ENCODE measurements at regions not wholly inside any gene's neighbourhood (a gene's known extent, or its start where the extent isn't known, plus 50 kb on each side); places are given as distances from the start of the nearest gene placed in this dataset.

GRCh38 chr6:75024828-75025227 is 181.0 kb downstream of the COL12A1 start:
- TF ChIP-seq EZH2 (IDR thresholded peaks at IDR 0.05; ENCODE audit: insufficient read depth, low read length) (no peak), CTCF (IDR thresholded peaks at IDR 0.05; ENCODE audit: insufficient read depth, low read depth, low read length) (no peak)
- no peak overlapping the region for H3K4me3 Mint-ChIP-seq (ENCODE audit: unreplicated experiment)
- H3K4me3 ChIP-seq (ENCODE audit: insufficient read depth, low read depth, low read length) = no peak overlapping the region
- no peak overlapping the region for H3K27ac ChIP-seq (ENCODE audit: low read depth, low read length)
- peaks cover 5% of the 10 kb centered on the region for H3K4me1 ChIP-seq (ENCODE audit: insufficient read depth, low read length)
- no peak overlapping the region for H2AFZ ChIP-seq (ENCODE audit: low read depth, low read length)
- no peaks in the 10 kb centered on the region for H3K27me3 ChIP-seq (ENCODE audit: insufficient read depth, low read length)
- no peaks in the 10 kb centered on the region for H3K27me3 Mint-ChIP-seq (ENCODE audit: low read depth, unreplicated experiment)
- H3K9me3 ChIP-seq (ENCODE audit: insufficient read depth, low read depth, low read length) = no peaks in the 10 kb centered on the region
- peaks cover 2% of the 10 kb centered on the region for H3K9me3 Mint-ChIP-seq (ENCODE audit: unreplicated experiment)
- H3K9ac ChIP-seq (ENCODE audit: low read length) = no peak overlapping the region
- H3K4me2 ChIP-seq (ENCODE audit: low read length) = no peak overlapping the region
- DNase-seq (ENCODE audit: low read depth) (peak; percentile 2), FAIRE-seq (no peak)
- no peaks in the 10 kb centered on the region for H4K20me1 ChIP-seq (ENCODE audit: insufficient read depth, low read length)
- H3K27ac Mint-ChIP-seq (ENCODE audit: unreplicated experiment) = no peak overlapping the region
- no peaks in the 10 kb centered on the region for H3K79me2 ChIP-seq (ENCODE audit: insufficient read depth, low read length)
- H3K36me3 Mint-ChIP-seq (ENCODE audit: low read depth, unreplicated experiment) = no peaks in the 10 kb centered on the region
- H3K4me1 Mint-ChIP-seq (ENCODE audit: low read depth, unreplicated experiment) = peaks cover 9% of the 10 kb centered on the region
- H3K36me3 ChIP-seq (ENCODE audit: insufficient read depth, low read length) = no peaks in the 10 kb centered on the region

- H3K9ac ChIP-seq (ENCODE audit: low read length) = no peak overlapping the region
- no peaks in the 10 kb centered on the region for H3K36me3 ChIP-seq (ENCODE audit: insufficient read depth, low read length)
- H2AFZ ChIP-seq (ENCODE audit: low read depth, low read length) = no peak overlapping the region
- TF ChIP-seq CTCF (IDR thresholded peaks at IDR 0.05; ENCODE audit: insufficient read depth, low read depth, low read length) (no peak), EZH2 (IDR thresholded peaks at IDR 0.05; ENCODE audit: insufficient read depth, low read length) (no peak)
- H3K9me3 Mint-ChIP-seq (ENCODE audit: unreplicated experiment) = peaks cover 2% of the 10 kb centered on the region
- H3K27me3 ChIP-seq (ENCODE audit: insufficient read depth, low read length) = no peaks in the 10 kb centered on the region
- no peak overlapping the region for H3K27ac ChIP-seq (ENCODE audit: low read depth, low read length)
- DNase-seq (ENCODE audit: low read depth) = peak; percentile 21
- H3K4me3 Mint-ChIP-seq (ENCODE audit: unreplicated experiment) = no peak overlapping the region
- no peaks in the 10 kb centered on the region for H4K20me1 ChIP-seq (ENCODE audit: insufficient read depth, low read length)
- H3K27ac Mint-ChIP-seq (ENCODE audit: unreplicated experiment) = no peak overlapping the region
- H3K4me1 ChIP-seq (ENCODE audit: insufficient read depth, low read length) = peaks cover 5% of the 10 kb centered on the region
- no peak overlapping the region for H3K4me3 ChIP-seq (ENCODE audit: insufficient read depth, low read depth, low read length)
- no peaks in the 10 kb centered on the region for H3K79me2 ChIP-seq (ENCODE audit: insufficient read depth, low read length)
- H3K4me1 Mint-ChIP-seq (ENCODE audit: low read depth, unreplicated experiment) = peaks cover 9% of the 10 kb centered on the region
- H3K27me3 Mint-ChIP-seq (ENCODE audit: low read depth, unreplicated experiment) = no peaks in the 10 kb centered on the region
- H3K9me3 ChIP-seq (ENCODE audit: insufficient read depth, low read depth, low read length) = no peaks in the 10 kb centered on the region
- H3K36me3 Mint-ChIP-seq (ENCODE audit: low read depth, unreplicated experiment) = no peaks in the 10 kb centered on the region
- peak overlapping the region; percentile 28 for H3K4me2 ChIP-seq (ENCODE audit: low read length)
- FAIRE-seq = no peak
Measured at GRCh38 chr6:75023634-75024033, 182.2 kb downstream of the COL12A1 start.

DNA sequence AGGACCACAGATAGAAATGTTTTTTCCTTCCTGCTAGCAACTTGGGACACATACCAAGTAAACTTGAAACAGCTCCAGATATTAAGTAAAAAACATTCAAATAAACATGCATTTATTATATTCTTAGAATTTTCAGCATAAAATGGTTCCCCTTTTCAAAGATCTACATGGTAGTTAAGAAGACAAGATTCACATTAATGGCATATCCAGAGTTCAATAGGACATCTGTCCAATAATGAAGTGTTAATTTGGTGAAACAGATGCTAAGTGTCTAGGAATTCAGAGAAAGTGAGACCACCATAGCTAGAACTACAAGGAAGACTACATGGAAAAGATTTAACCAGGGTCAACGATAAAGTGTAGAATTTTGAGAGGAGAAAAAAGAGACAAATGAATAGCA is 184.9 kb downstream of the COL12A1 start:
- FAIRE-seq = no peak
- peaks cover 5% of the 10 kb centered on the region for H3K9me3 Mint-ChIP-seq (ENCODE audit: unreplicated experiment)
- no peak overlapping the region for H3K4me2 ChIP-seq (ENCODE audit: low read length)
- H3K36me3 ChIP-seq (ENCODE audit: insufficient read depth, low read length) = no peaks in the 10 kb centered on the region
- H3K27ac Mint-ChIP-seq (ENCODE audit: unreplicated experiment) = no peak overlapping the region
- H3K9ac ChIP-seq (ENCODE audit: low read length) = no peak overlapping the region
- DNase-seq (ENCODE audit: low read depth) = no peak
- no peak for TF ChIP-seq CTCF (IDR thresholded peaks at IDR 0.05; ENCODE audit: insufficient read depth, low read depth, low read length)
- TF ChIP-seq EZH2 (IDR thresholded peaks at IDR 0.05; ENCODE audit: insufficient read depth, low read length) = no peak
- no peak overlapping the region for H2AFZ ChIP-seq (ENCODE audit: low read depth, low read length)
- H3K4me1 ChIP-seq (ENCODE audit: insufficient read depth, low read length) = peaks cover 5% of the 10 kb centered on the region
- H3K4me3 ChIP-seq (ENCODE audit: insufficient read depth, low read depth, low read length) = no peak overlapping the region
- H4K20me1 ChIP-seq (ENCODE audit: insufficient read depth, low read length) = no peaks in the 10 kb centered on the region
- H3K9me3 ChIP-seq (ENCODE audit: insufficient read depth, low read depth, low read length) = no peaks in the 10 kb centered on the region
- no peaks in the 10 kb centered on the region for H3K36me3 Mint-ChIP-seq (ENCODE audit: low read depth, unreplicated experiment)
- no peak overlapping the region for H3K4me3 Mint-ChIP-seq (ENCODE audit: unreplicated experiment)
- H3K27ac ChIP-seq (ENCODE audit: low read depth, low read length) = no peak overlapping the region
- H3K79me2 ChIP-seq (ENCODE audit: insufficient read depth, low read length) = no peaks in the 10 kb centered on the region
- H3K27me3 Mint-ChIP-seq (ENCODE audit: low read depth, unreplicated experiment) = no peaks in the 10 kb centered on the region
- no peaks in the 10 kb centered on the region for H3K27me3 ChIP-seq (ENCODE audit: insufficient read depth, low read length)
- H3K4me1 Mint-ChIP-seq (ENCODE audit: low read depth, unreplicated experiment) = peaks cover 9% of the 10 kb centered on the region

Measured in astrocyte (in vitro differentiated cells and primary cell).